Glomerular visceral epithelial cell (primary cell): ENCODE measurements at regions not wholly inside any gene's neighbourhood (a gene's known extent, or its start where the extent isn't known, plus 50 kb on each side); places are given as distances from the start of the nearest gene placed in this dataset.
"Not testable (repeated sequence)": the region's sequence is repeated elsewhere in the genome, so short reads cannot be mapped to it uniquely, and the experiment has no call there.

Source experiments
- DNase-seq: peaks from one replicate; pipeline ENCODE4 v3.0.0-alpha.2; 2016; ENCODE audit errors: extremely low spot score

DNA sequence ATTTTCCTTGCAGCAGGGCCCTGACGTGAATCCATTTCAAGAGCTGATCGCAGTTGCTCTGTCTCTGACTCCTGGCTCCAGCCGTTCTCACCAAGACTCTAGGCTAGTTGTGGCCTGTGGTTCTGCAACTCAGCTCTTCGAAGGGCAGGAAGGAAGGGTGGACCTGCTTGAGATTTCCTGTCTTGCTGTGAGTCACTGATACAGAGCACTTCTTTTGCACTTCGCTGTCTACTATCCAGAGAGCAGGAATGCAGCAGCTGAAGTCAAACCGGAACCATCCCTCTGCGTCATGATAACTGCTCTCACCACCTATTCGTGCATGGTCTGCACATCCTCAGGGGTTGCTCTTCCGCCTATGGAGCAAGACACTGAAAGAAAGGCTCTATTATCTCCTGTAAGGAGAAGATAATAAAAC, 59.7 kb downstream of the RAP2B start:
- peak; percentile 89 for DNase-seq

DNA sequence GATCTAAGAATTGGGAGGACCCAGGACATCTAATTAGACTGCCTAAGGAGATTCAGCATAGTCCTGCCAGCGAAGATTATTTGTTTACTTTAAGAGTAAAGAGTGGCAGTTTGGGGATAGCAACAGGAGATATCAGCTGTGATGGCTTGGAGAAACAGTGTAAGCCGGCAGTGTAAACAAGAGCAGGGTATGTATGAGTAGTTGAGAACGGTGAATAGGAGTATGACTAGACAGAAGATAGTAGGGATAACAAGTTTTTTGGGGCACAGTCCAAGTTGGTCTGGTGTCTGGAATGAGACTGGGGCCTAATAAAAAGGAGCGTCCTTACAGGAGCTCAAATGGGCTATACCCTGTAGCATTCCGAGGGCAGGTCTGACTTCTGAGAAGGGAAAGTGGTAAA, 64.9 kb downstream of the RAP2B start:
- not testable (repeated sequence) for DNase-seq

DNA sequence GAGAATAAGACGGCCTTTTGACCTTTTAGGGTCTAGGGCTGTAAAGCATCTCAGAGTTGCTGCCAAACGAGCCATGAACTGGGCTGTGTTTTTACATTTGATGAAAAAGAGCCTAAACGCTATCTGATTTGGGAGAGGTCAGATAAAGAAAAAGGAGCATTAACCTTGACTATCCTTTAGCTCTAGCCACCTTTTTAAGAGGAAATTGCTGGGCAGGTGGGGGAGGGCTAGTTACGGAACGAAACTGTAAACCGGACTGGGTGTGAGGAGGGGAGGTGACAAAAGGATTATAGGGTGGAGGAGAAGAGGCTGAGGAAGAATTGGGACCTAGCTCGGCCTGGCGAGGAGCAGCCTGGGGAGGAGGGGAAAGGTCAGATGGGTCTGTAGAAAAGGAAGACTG, 68.4 kb downstream of the RAP2B start:
- DNase-seq, result not testable (repeated sequence)

DNA sequence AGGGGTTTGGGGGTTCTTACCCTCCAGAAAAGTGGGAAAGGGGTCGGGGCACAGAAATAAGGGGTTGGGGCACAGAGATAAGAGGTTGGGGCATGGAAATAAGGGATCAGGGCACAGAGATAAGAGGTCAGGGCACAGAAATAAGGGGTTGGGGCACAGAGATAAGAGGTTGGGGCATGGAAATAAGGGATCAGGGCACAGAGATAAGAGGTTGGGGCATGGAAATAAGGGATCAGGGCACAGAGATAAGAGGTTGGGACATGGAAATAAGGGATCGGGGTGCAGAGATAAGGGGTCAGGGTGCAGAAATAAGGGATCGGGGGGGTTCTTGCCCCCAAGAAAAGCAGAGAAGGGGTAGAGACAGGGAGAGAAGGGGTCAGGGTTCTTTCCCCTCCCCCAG, 69.2 kb downstream of the RAP2B start:
- not testable (repeated sequence) for DNase-seq

DNA sequence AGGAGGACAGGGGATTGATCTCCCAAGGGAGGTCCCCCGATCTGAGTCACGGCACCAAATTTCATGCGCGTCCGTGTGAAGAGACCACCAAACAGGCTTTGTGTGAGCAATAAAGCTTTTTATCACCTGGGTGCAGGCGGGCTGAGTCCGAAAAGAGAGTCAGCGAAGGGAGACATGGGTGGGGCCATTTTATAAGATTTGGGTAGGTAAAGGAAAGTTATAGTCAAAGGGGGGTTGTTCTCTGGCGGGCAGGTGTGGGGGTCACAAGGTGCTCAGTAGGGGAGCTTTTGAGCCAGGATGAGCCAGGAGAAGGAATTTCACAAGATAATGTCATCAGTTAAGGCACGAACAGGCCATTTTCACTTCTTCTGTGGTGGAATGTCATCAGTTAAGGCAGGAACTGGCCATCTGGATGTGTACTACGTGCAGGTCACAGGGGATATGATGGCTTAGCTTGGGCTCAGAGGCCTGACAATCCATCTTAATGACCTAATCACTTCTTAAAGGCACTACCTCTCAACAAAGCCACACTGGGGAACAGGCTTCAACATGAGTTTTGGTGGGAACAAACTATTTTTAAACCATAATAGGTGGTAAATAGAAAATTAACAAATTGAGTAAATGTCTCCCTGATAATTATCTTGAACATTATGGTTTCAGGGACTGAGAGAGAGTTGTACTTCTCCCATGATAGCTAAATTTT, 70.2 kb downstream of the RAP2B start:
- not testable (repeated sequence) for DNase-seq

DNA sequence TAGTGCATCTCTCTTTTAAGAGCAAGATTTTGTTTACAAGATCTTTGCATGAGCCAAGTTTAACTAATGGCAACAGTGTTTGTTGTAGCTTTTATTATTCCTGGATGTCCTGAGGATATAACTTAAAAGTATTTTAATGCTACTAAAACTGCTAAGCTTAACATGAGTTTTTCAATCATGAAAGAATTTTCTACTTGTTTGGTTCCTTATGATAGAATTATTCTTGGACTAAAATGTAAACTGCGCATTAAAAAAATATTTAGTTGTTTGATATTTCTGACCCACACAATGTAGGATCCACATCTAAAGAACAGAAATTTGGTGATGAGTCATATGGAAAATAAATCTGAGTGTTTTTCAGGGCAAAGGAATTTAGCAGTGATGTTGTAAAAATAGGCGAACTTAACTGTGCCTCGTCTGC, 70.8 kb downstream of the RAP2B start:
- no peak for DNase-seq

DNA sequence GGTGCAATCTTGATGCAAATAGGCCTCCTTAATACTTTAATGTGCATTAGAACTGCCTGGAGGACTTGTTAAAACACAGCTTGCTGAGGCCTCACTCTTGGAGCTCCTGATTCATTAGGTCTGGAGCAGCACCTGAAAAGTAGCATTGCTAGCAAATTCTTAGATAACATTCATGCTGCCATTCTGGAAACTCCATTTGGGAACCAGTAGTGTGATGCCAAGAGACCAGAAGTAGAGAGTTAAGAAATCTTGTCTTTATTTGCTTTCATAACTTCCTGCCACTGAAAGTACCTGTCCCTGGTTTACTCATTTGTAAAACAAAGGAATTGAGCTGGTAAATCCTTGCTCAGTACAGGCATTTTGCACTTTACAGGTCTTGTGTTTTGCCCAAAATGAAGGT, 72.0 kb downstream of the RAP2B start:
- no peak for DNase-seq

DNA sequence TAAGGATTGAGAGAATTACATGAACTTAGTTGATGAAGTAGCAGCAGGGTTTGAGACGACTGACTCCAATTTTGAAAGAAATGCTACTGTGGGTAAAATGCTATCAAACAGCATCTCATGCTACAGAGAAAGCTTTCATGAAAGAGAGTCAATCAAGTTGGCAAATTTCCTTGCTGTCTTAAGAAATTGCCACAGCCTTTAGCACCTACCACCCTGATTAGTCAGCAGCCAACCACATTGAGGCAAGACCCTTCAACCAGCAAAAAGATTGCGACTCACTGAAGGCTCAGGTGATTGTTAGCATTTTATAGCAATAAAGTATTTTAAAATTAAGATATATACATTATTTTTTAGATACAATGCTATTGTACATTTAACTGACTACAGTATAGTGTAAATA, 80.9 kb downstream of the RAP2B start:
- peak; percentile 1 for DNase-seq

DNA sequence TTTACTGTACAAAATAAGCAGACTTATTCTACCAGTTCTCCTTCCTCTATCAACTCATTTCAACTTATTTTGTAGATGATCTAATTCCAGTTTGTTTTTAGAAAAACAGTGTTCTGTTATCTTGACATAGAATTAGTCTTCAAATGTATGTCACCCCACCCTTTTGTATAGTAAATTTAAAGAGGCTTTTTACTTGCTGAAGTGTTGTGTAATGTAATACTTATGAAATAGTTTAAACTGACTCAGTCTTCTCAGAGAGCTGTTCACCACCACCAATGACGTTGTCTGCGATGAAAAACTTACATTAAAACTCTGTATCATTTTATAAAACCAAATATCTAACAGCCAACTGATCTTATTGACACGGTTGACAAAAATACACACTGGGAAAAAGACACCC, 82.9 kb downstream of the RAP2B start:
- DNase-seq, result no peak

DNA sequence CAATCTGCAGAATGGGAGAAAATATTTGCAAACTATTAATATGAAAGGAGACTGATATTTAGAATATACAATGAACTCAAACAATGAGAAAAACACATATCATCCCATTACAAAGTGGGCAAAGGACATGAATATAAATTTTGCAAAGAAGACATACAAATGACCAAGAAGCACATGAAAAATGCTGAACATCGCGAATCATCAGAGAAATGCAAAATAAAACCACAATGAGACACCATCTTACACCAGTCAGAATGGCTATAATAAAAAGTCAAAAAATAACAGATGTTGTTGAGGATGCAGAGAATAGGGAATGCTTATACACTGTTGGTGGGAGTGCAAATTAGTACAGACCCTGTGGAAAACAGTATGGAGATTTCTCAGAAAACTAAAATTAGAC, 83.6 kb downstream of the RAP2B start:
- DNase-seq, result no peak

DNA sequence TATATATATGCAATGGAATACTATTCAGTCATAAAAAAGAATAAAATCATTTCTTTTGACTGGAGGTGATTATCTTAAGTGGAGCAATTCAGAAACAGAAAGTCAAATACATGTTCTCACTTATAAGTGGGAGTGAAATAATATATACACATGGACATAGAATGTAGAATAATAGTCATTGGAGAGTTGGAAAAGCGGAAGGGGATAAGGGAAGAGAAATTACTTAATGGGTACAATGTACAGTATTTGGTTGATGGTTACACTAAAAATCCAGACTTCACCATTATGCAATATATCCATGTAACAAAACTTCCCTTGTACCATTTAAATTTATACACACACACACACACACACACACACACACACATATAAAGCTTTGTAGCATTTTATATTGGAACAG, 84.3 kb downstream of the RAP2B start:
- DNase-seq, result no peak

DNA sequence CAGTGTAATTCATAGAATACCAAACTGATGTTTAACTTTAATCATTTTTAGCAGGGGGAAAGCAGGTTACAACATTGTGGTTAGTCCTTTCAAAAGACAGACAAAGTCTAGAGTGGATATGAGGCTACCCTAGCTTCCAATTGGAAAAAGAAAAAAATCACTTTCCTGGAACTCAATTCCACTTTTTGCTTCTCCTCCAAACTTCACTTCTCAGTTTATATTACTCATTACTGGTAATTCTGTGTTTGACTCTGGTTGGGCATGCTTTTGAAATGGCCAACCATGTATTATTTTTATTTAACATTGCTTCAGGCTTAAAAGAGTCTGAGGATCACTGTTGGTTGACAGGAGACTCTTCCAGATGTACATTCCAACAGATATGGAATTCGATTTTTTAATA, 84.8 kb downstream of the RAP2B start:
- no peak for DNase-seq

DNA sequence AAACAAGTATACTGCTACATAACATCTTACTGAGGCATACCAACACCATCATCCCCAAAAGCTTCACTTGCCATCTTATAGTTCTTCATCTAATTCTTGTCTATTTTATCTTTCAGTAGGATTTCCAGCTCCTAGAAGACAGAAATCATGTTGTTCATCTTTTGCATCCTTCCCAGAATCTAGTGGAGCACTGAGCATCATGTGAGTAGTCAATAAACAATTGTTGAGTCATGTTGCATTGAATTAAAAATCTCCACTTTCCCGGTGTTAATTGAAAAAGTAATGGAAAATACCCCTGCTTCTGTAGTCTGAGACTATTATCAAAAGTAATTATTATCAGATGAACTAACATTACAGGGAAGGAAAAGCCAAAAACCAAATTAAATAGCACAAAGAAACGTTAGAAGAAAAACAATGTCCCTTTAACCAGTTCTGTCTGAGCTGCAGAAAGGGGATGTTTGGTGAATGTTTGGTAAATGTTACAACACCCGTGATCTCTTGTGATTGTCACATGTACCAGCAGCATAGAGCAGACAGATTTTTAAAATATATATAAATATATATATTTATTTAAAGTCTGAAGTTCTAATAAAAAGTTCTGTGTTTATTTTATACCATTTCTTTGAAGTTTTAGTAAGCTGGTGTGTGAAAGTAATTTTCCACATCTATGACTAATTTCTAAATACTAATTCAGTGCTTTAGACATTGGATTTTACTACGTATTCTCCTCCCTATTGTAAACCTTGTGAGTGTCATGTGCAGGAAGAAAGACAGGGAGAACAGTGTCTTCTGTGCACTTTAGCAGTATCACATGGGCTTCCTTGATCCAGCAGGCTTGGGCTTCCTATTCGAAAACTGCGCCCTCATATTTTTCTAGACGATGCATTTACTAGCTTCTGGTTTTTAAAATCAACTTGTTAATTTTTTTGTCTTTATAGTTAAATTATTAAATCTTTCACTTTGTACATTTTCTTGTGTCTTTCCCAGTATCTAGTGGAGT, 85.6 kb downstream of the RAP2B start:
- DNase-seq, result no peak

DNA sequence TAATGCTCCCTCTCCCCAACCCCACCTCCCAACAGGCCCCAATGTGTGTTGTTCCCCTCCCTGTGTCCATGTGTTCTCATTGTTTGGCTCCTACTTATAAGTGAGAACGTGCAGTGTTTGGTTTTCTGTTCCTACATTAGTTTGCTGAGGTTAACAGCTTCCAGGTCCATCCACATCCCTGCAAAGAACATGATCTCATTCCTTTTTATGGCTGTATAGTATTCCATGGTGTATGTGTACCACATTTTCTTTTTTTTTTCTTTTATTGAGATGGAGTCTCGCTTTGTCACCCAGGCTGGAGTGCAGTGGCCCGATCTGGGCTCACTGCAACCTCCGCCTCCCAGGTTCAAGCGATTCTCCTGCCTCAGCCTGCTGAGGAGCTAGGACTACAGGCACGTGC, 86.8 kb downstream of the RAP2B start:
- DNase-seq, result not testable (repeated sequence)

DNA sequence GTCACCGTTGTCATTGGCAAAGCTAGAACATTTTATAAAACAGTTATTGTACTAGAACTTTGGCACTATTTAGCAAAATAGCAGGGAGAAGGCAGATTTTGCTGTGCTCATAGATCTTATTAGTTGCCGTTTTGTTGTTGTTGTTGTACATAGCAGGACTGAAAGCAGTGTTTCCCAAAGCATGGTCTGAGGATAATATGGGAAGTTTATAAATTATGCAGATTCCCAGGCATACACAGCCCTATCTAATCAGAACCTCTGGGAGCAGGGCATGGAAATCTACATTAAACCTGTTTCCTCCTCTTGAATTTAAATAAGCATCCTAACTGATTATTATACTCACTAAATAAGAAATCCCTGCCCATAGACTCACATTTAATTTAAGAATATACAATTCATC, 87.9 kb downstream of the RAP2B start:
- DNase-seq, result no peak

DNA sequence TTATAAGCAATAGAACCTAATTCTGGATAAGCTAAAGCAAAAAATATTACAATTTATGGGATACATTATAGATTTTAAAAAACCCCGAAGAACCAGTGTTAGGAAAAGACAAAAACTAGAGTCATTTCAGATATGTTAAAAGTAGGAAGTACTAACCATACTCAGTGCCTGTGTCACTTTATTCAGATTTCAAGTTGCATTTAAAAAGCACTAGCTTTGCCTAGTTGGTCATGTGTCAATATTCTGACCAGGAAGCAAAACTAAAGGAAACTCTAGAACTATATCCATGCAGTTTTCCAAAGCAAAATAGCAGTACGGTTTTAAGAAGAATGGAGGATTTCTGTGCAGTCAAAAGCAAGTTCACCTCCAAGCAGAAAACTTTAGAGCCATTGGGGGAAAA, 88.4 kb downstream of the RAP2B start:
- no peak for DNase-seq

DNA sequence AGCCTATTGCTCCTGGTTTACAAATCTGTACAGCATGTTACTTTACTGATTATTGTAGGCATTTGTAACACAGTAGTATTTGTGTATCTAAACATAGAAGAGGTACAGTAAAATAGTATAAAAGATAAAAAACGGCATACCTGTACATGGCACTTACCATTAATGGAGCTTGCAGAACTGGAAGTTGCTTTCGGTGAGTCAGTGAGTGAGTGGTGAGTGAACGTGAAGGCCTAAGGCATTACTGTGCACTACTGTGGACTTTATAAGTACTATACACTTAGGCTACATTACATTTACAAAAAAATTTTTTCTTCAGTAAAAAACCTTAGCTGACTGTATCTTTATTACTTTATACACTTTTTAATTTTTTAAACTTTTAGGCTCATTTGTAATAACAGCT, 90.9 kb downstream of the RAP2B start:
- no peak for DNase-seq

DNA sequence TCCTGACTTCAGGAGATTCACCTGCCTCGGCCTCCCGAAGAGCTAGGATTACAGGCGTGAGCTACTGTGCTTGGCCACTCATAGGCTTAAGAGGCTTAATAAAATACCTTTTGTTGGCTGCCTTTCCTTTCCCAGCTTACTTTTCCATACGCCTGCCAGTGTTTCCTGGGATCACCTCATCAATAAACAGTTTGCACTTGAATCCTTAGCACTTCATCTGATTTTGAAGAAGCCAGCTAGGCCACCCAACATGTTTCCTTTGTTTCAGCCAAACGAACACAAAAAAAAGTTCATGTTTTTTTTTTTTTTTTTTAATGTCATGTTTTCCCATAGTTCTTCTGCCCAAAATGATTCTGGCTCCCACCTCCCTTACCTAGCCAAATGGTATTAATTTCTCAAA, 92.3 kb downstream of the RAP2B start:
- no peak for DNase-seq

DNA sequence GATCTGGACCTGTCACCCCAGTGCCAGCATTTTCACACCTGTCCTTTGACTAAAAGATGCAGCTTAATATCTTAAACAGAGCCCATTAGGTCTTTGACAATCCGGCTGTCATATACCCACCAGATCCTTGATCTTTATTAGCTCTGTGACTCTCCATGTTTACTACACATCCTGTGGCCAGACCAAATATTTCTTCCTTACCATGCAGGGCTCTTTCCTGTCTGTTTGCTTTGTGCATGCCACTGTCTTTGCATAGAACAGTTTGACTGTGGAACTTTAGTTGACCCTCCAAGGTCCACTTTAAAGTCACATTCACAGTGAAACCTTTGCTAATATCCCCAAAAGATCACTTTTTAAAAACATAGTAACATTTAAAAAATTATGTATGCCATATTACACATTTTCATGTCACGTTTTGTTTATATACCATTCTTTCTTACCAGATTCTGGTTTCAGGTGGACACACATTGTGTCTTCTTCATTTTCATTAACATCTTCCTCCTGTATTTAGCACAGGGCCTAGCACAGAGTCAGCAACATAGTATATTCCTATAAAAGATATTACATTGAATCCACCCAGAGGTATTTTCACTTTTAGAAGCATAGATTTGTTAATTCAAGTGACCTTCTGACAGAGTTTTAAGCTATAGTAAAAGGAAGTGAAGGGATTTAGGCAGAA, 95.8 kb downstream of the RAP2B start:
- DNase-seq, result no peak

DNA sequence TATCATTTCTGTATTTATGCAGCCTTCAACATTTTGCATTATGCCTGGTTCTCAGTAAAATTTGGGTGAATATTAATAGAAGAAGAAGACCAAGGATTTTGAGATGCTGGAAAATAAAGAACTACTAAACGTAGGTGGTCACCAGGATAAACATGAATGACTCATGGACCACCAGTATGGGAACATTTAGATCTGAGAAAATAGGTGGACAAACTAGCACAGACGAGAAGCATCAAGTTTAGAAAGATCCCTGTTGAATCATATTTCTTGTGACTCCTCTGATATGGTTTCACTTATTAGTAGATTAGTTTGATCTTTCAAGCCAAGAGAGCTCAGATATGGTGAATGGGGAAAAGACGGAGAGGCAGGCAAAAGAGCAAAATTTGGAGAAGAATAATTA, 97.9 kb downstream of the RAP2B start:
- DNase-seq, result no peak

DNA sequence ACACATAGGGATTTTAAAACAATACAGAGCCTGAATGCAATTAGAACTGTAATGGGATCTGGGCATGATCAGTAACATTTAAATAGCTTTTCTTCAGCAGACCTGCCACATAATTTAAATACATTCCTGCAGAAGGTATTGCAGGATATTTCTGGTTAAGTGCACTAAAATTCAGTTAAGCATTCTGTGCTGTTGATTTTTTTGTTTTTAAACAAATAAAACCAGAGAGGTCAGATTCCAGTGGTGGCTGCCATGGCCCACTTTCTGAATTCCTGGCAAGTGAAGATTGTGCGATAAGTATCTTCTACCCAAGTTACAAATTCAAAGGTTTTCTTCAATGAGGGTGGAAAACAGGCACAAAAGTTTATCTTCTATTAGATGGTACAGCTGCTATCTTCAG, 98.7 kb downstream of the RAP2B start:
- DNase-seq, result no peak

DNA sequence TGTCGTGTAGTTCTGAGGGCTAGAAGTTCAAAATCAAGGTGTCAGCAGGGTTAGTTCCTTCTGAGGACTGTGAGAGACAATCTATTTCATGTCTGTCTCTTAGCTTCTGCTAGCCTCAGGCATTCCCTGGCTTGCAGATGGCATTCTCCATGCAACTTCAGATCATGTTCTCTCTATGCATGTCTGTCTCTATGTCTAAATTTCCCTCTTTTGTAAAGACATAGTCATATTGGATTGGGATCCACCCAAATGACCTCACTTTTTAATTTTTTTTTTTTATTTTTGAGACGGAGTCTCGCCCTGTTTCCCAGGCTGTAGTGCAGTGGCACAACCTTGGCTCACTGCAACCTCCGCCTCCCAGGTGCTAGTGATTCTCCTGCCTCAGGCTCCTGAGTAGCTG, 104.6 kb downstream of the RAP2B start:
- no peak for DNase-seq
